HG03460 (cell line): ENCODE measurements at regions not wholly inside any gene's neighbourhood (a gene's known extent, or its start where the extent isn't known, plus 50 kb on each side); places are given as distances from the start of the nearest gene placed in this dataset.
"Not testable (repeated sequence)": the region's sequence is repeated elsewhere in the genome, so short reads cannot be mapped to it uniquely, and the experiment has no call there.

ENCODE experiments used
- ATAC-seq: cut with Tn5 transposase; IDR thresholded peaks from one replicate; pipeline ENCODE4 v1.9.1; 2021; ENCODE audit not compliant: unreplicated experiment

DNA sequence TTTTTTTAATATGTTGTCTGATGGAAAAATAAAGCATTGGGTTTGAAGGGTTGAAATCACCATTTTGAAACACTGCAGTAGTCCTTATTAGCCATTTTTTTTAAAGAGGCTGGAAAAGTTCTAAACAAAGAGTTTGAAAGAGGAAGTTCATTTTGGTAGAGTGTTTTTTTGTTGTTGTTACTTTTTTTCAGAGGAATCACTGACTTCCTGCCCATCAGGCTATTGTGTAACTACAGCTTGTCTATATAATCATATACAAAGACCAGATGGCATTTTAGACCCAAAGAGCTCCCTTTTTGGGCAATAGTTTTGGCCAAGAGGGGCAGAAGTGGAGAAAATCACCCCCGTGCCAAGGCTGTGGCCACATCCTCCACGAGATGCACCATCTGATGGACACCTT is 818.5 kb upstream of the AMELY start:
- no peak for ATAC-seq

- no peak for ATAC-seq
Measured at GRCh38 chrY:7729318-7730011, 817.9 kb upstream of the AMELY start.

GRCh38 chrY:7728935-7729317 is 817.4 kb upstream of the AMELY start:
- ATAC-seq: no peak

GRCh38 chrY:7725791-7726460 is 814.4 kb upstream of the AMELY start:
- no peak for ATAC-seq

DNA sequence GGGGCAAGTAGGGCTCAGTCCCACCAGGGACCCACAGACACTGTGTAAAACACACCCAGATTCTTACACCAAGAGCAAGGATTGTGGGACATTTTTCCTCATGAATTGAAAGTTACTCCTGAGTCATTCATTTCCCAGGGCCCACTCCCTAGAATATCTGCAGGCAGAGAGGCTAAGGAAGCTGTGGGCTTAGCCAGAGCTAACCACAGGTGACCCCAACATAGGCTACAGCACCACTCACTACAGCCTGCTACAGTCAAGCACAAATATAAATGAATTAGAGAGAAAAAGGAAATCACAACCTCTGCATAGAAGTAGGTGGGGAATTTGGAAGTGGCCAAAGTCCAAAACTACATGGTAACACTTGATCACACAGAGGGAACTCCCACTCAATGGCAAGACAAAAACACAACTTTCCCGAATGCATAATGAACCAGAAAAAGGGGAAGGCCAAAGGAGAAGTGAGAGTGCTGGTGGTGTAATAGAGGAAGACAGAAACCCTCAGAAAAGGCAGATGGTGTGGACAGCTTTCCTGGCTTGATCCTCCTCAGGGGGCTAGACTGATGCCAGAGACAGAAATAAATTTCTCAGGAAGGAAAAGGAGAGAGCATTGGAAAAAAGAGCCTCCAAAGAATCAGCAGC is 812.6 kb upstream of the AMELY start:
- peak; percentile 79 for ATAC-seq

DNA sequence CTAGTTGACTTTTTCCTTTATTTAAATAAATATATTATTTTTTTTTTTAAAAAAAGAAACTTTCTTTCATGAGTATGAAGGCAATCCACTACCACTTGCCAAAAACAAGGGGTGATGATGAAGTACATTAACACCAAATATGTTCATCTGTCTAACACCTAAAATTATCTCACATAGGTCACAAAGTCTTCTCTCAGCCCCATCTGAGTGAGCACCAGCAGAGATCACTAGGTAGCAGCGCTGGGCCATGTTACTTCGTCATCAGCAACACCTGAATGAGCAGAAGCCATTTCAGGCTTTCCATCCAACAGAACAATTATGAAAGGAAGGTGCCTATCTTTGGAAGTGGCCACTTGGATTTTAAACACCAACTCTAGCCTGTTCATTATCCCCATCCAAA is 811.6 kb upstream of the AMELY start:
- ATAC-seq: no peak

GRCh38 chrY:7722566-7722965 is 811.0 kb upstream of the AMELY start:
- ATAC-seq: peak; percentile 35

DNA sequence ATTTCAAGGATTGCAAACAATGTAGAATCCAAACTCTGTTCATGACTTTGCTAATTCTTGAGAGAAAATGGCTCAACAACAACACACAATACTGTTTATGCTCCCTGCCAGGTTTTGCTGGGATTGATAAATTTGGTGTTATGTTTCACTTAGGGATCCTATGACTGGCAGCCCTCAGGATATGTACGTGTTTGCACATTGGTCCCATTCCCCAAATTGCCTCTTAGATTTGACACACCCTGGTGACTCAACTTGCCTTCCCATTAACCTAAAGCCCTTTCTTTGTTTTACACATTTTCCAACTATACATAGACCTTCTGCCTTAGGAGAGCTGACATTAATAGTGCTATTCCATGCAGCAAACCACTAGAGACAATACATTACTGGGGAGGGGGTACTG is 809.4 kb upstream of the AMELY start:
- ATAC-seq: no peak

DNA sequence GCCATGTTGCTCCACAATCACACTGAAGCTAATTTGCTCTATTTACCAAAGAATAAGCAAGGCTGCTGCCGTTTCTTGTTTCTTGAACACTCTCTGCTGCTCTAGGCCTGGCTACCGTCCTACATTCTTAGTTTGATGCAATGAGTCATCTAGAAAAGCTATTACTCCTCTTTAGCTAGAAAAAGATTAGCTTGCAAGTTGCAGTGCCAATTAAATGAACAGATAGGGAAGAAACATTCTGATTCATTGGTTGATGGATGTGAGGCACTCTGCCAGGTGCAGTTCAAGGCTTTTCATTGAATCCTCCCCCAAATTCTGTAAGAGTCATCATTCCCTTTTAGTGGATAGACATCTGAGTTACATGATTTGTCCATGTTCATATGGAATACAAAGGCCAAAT is 807.7 kb upstream of the AMELY start:
- no peak for ATAC-seq

DNA sequence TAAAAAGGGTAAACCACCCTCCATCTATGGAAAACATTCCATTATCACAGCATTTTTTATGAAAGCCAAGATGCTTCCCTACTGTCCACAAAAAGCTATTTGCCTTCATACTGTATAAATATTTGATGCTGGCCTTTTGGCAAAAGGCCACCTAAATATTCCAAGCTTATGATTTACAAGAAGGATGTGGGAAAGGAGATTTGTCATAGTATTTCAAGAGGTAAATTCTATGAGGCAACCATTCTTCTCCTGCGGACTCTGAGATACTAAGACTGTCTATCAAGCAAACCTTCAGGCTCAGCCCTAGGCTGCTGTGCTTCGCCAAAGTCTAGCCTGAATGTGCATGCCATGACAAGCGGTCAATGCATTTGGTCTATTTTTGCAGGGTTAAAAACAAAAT is 807.1 kb upstream of the AMELY start:
- no peak for ATAC-seq

DNA sequence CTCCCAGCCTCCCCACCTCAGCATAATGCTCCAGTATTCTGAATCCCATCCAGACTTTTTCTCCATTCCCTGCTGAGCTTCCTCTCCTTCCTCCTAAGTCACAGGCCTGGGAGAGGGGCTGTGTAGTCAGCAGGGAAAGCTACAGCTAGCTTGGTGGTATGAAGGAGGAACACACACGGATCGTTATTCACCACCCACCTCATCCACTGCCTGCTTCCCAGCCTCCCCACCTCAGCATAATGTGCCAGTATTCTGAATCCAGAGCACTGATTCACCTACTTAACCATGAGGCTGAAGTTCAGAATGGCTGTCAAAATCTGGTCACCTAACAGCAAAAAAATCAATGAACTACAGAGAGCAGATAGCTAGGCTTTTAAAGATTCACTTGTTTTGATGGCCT is 806.6 kb upstream of the AMELY start:
- ATAC-seq: no peak

- ATAC-seq: no peak
Measured at GRCh38 chrY:7714426-7714825, 802.9 kb upstream of the AMELY start.

DNA sequence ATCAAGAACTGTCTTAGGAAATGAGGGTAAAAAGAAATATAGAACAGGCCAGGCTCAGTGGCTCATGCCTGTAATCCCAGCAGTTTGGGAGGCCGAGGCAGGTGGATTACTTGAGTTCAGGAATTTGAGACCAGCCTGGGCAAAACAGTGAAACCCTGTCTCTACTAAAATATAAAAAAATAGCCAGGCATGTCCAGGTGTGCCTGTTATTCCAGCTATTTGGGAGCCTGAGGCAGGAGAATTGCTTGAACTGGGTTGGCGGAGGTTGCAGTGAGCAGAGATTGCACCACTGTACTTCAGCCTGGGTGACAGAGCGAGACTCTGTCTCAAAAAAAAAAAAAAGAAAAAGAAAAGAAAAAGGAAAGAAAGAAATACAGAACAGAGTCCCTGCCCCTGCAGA is 802.2 kb upstream of the AMELY start:
- not testable (repeated sequence) for ATAC-seq

DNA sequence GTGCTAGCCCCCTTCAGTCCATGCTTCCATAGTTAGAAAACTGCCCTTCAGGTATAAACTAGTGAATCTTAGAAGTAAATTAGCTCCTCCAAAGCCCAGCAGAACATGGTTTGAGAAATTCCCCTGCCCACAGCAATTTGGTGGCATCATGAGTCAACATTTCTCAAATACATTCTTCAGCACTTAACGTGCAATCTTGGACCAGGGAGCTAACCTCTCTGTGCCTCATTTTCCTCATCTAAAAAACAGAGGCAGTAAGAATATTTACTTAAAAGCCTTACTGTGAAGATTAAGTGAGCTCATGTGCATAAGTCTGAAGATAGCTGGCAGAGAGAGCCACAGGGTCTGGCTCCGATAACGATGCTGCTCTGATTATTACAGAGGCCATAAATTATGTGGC is 800.7 kb upstream of the AMELY start:
- no peak for ATAC-seq

GRCh38 chrY:7703578-7704140 is 792.1 kb upstream of the AMELY start:
- ATAC-seq: no peak

GRCh38 chrY:7702481-7702880 is 790.9 kb upstream of the AMELY start:
- ATAC-seq: no peak

DNA sequence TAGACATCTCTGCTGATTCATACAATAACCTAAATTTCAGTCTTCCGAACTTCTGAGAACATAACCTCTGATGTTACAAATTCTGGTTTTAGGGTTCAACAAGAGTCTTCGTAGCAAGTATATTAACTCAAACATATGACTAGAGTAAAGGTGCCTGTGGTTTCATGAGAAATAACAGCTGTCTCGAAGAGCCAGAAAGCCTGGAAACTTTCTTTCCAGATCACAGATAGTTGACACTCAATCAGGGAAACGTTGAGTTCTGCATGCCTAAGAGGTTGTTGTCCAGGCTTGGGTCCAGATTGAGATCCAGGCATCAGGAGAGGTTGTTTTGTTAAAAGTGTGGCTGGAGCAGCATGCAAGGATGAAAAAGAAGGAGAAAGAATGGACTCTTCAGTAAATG is 790.1 kb upstream of the AMELY start:
- no peak for ATAC-seq

DNA sequence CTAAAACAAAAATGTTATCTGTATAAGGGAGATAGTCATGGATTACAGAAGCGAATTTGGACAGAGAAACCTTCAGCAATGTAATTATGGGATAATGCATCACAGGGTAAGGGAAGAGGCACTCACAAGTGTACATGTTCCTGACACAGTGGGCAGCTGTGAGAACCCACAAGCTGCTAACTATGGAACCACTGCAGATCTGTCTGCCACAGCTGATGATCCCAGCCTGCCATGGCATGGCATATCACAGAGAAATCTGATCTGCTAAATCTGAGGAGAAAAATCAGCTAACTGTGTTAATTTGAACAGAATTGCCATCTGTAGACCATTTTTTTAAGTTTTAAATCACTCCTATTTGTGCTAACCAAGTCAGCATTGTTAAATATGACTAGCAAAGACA is 786.0 kb upstream of the AMELY start:
- no peak for ATAC-seq

DNA sequence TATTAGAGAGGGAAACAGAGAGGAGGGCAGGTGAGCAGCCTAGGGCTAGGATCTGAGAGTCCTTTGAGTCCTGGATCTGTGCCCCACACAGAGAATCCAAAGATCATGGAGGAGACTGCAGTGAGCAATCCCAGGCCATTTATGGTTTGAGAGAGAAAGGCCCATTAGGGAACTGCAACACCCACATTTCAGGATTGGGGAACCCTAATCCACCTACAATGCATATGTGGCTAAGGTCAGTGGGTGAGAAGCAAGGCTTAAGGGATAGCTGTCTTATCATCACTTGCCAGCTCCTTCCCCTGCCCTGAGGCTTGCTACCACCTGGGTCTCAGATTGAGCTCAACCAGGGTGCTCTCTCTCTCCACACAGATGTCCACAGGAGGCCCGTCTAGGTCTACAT is 781.1 kb upstream of the AMELY start:
- no peak for ATAC-seq

- no peak for ATAC-seq
Measured at GRCh38 chrY:7687086-7687485, 775.5 kb upstream of the AMELY start.

GRCh38 chrY:7684546-7684945 is 773.0 kb upstream of the AMELY start:
- no peak for ATAC-seq

DNA sequence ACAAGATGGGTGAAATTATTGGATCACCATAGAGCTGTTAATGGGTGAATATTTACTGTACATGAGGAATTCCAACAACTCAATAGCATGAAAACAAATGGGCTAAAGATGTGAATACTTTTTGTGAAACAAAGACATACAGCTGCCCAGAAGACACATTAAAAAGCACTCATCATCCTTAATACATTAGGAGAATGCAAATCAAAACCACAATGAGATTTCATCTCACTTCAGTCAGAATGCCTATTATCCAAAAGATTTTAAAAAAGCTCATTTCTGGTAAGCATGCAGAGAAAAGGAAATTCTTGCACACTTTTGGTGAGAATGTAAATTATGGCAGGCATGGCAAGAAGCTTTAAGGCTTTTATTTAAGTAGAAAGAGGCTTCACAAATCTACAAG is 770.8 kb upstream of the AMELY start:
- ATAC-seq: no peak
